Breast epithelium (tissue), 3 donors: ENCODE measurements at regions not wholly inside any gene's neighbourhood (a gene's known extent, or its start where the extent isn't known, plus 50 kb on each side); places are given as distances from the start of the nearest gene placed in this dataset.

Experiments used
- POLR2A ChIP-seq: fragments of 450-650 bp; IDR thresholded peaks from one replicate; pipeline ENCODE4 v1.6.1; 2016; ENCODE audit warnings: antibody characterized with exemption, mild to moderate bottlenecking, moderate library complexity
- POLR2AphosphoS5 ChIP-seq, 3 donors: sonication (generic); formaldehyde crosslinking; IDR thresholded peaks; one replicate each; pipeline ENCODE4 v1.6.1; 2017; ENCODE audit warnings: antibody characterized with exemption in 3 of 3
- TF ChIP-seq, protein P1 (sequence below), 3 donors: fragments of 450-650 bp; IDR thresholded peaks; one replicate each; pipeline ENCODE4 v1.5.1; 2016 to 2017; ENCODE audit warnings: antibody characterized with exemption in 3 of 3, mild to moderate bottlenecking in 3 of 3, moderate library complexity in 3 of 3

- TF ChIP-seq, protein P1, sequence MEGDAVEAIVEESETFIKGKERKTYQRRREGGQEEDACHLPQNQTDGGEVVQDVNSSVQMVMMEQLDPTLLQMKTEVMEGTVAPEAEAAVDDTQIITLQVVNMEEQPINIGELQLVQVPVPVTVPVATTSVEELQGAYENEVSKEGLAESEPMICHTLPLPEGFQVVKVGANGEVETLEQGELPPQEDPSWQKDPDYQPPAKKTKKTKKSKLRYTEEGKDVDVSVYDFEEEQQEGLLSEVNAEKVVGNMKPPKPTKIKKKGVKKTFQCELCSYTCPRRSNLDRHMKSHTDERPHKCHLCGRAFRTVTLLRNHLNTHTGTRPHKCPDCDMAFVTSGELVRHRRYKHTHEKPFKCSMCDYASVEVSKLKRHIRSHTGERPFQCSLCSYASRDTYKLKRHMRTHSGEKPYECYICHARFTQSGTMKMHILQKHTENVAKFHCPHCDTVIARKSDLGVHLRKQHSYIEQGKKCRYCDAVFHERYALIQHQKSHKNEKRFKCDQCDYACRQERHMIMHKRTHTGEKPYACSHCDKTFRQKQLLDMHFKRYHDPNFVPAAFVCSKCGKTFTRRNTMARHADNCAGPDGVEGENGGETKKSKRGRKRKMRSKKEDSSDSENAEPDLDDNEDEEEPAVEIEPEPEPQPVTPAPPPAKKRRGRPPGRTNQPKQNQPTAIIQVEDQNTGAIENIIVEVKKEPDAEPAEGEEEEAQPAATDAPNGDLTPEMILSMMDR (IDR thresholded peaks at IDR 0.05) = no peak
- TF ChIP-seq POLR2A = no peak
- no peak for TF ChIP-seq POLR2AphosphoS5 (IDR thresholded peaks at IDR 0.05)
Measured at GRCh38 chr11:13166036-13166435, 111.6 kb upstream of the BMAL1 start.
